Uterus (tissue), 3 donors: ENCODE measurements at regions not wholly inside any gene's neighbourhood (a gene's known extent, or its start where the extent isn't known, plus 50 kb on each side); places are given as distances from the start of the nearest gene placed in this dataset.
A peak's percentile ranks its signal among the peaks of the same experiment; 100 is the strongest.

Source experiments
- DNase-seq, 2 donors: peaks; one replicate each; pipeline ENCODE4 v3.0.0-alpha.2; 2019 to 2020
- H3K27ac ChIP-seq, 2 donors: fragments of 200-600 bp; sonication (generic); 1 replicate in 1 of 2; 2 replicates in 1 of 2; pipeline ENCODE4 v1.5.1; 2016 to 2018
- H3K27me3 ChIP-seq, 2 donors: fragments of 200-600 bp; sonication (generic); one replicate each; pipeline ENCODE4 v1.5.1; 2018 to 2019; ENCODE audit warnings: control low read depth in 1 of 2
- H3K36me3 ChIP-seq, 2 donors: fragments of 200-600 bp; sonication (generic); one replicate each; pipeline ENCODE4 v1.5.1; 2019; ENCODE audit warnings: control low read depth in 1 of 2
- H3K4me1 ChIP-seq, 2 donors: fragments of 200-600 bp; sonication (generic); one replicate each; pipeline ENCODE4 v1.5.1; 2018 to 2019; ENCODE audit warnings: control low read depth in 1 of 2
- H3K4me3 ChIP-seq, 2 donors: fragments of 200-600 bp; sonication (generic); 1 replicate in 1 of 2; 2 replicates in 1 of 2; pipeline ENCODE4 v1.5.1; 2018 to 2019; ENCODE audit warnings: mild to moderate bottlenecking in 1 of 2
- H3K9me3 ChIP-seq, 2 donors: fragments of 200-600 bp; sonication (generic); one replicate each; pipeline ENCODE4 v1.5.1; 2019; ENCODE audit warnings: control low read depth in 1 of 2
- CTCF ChIP-seq, 4 experiments: fragments of 200-600 bp in 2 of 4; fragments of 450-650 bp in 2 of 4; sonication (generic) in 2 of 4; IDR thresholded peaks; one replicate each; pipeline ENCODE4 v1.5.1; 2016 to 2019; ENCODE audit warnings: antibody characterized with exemption in 4 of 4, mild to moderate bottlenecking in 2 of 4, moderate library complexity in 1 of 4
- POLR2A ChIP-seq, 2 donors: fragments of 450-650 bp; IDR thresholded peaks; one replicate each; pipeline ENCODE4 v1.6.1; 2016; ENCODE audit warnings: antibody characterized with exemption in 2 of 2, mild to moderate bottlenecking in 1 of 2, moderate library complexity in 1 of 2
- intact Hi-C: fragments of 100-400 bp; cut with DNase I; formaldehyde crosslinking; loops from one replicate; pipeline ENCODE4 v1.15.1; 2023; ENCODE audit warnings: low total_unique reads
- donor health status: DM: yes; HTN: yes; CAD: no.

DNA sequence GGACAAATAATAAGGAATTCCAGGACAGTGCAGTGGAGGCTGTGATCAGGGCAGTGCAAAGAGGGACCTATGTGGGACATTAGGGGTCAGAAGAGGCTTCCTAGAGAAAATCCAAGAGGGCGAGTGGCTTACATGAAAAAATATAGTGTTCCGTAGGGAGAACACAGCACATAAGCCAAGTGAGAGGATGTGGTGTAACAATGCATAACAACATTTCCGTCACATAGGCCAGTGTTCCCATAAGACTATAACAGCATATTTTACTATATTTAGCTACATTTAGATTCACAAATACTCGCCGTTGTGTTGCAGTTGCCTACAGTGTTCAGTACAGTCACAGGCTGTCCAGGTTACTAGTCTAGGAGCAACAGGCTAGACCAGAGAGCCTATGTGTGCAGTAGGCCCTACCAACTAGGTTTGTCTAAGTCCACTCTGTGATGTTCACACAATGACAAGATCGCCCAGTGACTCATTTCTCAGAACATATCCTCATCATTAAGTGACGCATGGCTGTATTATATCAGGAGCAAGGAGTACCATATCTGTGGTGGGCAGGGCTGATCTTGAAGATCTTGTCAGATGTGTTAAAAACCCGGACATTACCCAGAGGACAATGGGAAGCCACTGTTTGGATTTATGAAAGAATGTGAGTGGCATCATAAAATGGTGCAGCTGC, 74.0 kb upstream of the TBL1X start:
- DNase-seq = no peak
- H3K27ac ChIP-seq = no peak overlapping the region
- H3K9me3 ChIP-seq = peaks cover 0 to 2% of the 10 kb centered on the region in 2 donors
- TF ChIP-seq POLR2A (IDR thresholded peaks at IDR 0.05) (no peak), CTCF (IDR thresholded peaks at IDR 0.05) (no peak)
- no peaks in the 10 kb centered on the region for H3K27me3 ChIP-seq
- H3K4me1 ChIP-seq = no peaks in the 10 kb centered on the region
- no peak overlapping the region for H3K4me3 ChIP-seq
- intact Hi-C loops = no loop called here
- H3K36me3 ChIP-seq = no peaks in the 10 kb centered on the region

- no peak overlapping the region for H3K27ac ChIP-seq
- no peaks in the 10 kb centered on the region for H3K36me3 ChIP-seq
- H3K4me1 ChIP-seq = no peaks in the 10 kb centered on the region
- TF ChIP-seq POLR2A (IDR thresholded peaks at IDR 0.05) (no peak), CTCF (IDR thresholded peaks at IDR 0.05) (no peak)
- no peaks in the 10 kb centered on the region for H3K27me3 ChIP-seq
- intact Hi-C loops = no loop called here
- no peak overlapping the region for H3K4me3 ChIP-seq
- DNase-seq = no peak
- peaks cover 0 to 2% of the 10 kb centered on the region in 2 donors for H3K9me3 ChIP-seq
Observed at GRCh38 chrX:9392445-9392844, 72.4 kb upstream of the TBL1X start.

- TF ChIP-seq POLR2A (IDR thresholded peaks at IDR 0.05) (no peak), CTCF (IDR thresholded peaks at IDR 0.05) (no peak)
- intact Hi-C loops = no loop called here
- Histone ChIP-seq H3K9me3 (no peaks in the 10 kb centered on the region), H3K4me3 (no peak overlapping the region), H3K27me3 (no peaks in the 10 kb centered on the region), H3K36me3 (no peaks in the 10 kb centered on the region), H3K27ac (no peak overlapping the region), H3K4me1 (no peaks in the 10 kb centered on the region)
- no peak for DNase-seq
Observed at GRCh38 chrX:9393571-9393970, 71.3 kb upstream of the TBL1X start.

DNA sequence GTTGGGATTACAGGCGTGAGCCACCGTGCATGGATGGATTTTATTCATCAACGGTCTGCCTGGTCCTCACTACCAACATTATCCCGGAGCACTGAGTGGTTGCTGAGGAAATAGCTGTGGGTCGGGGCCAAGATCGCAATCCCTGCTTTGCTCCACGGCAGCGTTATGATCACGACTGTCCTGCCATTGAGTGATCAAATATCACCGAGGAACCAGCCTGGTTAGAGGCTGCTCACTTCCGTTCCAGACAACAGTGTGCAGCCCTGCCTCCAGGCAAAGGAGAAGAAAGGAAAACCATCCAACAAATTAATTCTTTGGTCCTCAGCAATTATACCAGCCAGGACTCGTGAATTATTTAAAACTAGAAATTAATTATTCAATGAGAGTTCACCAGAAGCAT, 70.6 kb upstream of the TBL1X start:
- DNase-seq = no peak
- H3K36me3 ChIP-seq = no peaks in the 10 kb centered on the region
- no peak overlapping the region for H3K4me3 ChIP-seq
- no peaks in the 10 kb centered on the region for H3K4me1 ChIP-seq
- H3K27me3 ChIP-seq = no peaks in the 10 kb centered on the region
- no peak for TF ChIP-seq POLR2A (IDR thresholded peaks at IDR 0.05)
- TF ChIP-seq CTCF (IDR thresholded peaks at IDR 0.05) = no peak
- intact Hi-C loops = no loop called here
- H3K9me3 ChIP-seq = no peaks in the 10 kb centered on the region
- H3K27ac ChIP-seq = no peak overlapping the region

DNA sequence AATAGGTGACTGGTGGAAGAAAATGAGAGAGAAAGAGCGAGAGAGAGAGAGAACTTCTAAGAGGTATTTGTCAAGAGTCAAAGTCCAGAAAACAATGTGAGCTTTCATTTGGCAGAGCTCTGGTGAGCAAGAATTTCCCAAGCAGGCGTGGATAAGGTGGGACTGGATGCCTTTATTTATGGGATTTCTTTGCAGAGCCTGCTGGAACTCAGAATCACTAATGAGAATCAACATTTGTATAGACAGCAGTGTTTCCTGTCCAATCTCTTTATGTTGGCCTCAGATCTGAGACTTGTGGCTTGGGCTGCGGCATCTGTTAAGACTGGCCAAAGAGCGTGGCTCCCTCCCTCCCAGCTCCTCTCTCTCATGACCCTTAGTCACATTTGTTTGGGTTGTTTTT, 67.9 kb upstream of the TBL1X start:
- Histone ChIP-seq H3K27me3 (no peaks in the 10 kb centered on the region), H3K4me3 (no peak overlapping the region), H3K27ac (no peak overlapping the region), H3K4me1 (no peaks in the 10 kb centered on the region), H3K36me3 (no peaks in the 10 kb centered on the region), H3K9me3 (no peaks in the 10 kb centered on the region)
- DNase-seq = peak in 1 of 2 donors; percentile 21
- no peak for TF ChIP-seq POLR2A (IDR thresholded peaks at IDR 0.05)
- TF ChIP-seq CTCF (IDR thresholded peaks at IDR 0.05) = no peak
- intact Hi-C loops = no loop called here
